Globus pallidus (tissue), 1 donor: ENCODE measurements at regions not wholly inside any gene's neighbourhood (a gene's known extent, or its start where the extent isn't known, plus 50 kb on each side); places are given as distances from the start of the nearest gene placed in this dataset.
"Not testable (repeated sequence)": the region's sequence is repeated elsewhere in the genome, so short reads cannot be mapped to it uniquely, and the experiment has no call there.

Experiments
- DNase-seq: peaks from one replicate; pipeline ENCODE4 v3.0.0-alpha.2; 2015; ENCODE audit warnings: low spot score

DNA sequence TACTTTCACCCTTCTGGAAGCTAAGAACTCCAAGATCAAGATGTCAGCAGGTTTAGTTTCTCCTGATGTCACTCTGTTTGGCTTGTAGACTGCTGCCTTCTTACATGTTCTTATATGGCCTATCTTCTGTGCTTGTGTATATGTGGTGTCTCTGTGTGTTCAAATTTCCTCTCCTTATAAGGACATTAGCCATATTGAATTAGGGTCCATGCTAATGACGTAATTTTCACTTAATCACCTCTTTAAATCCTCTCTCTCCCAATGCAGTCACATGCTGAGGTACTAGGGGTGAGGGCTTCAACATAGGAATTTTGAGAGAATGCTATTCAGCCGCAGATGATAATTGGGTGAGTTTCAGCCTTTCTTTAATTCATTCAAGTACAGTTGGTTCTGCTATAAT is 458.3 kb upstream of the SYT4 start:
- DNase-seq, result no peak

- no peak for DNase-seq
These were observed 467.9 kb upstream of the SYT4 start for GRCh38 chr18:43744960-43745745.

DNA sequence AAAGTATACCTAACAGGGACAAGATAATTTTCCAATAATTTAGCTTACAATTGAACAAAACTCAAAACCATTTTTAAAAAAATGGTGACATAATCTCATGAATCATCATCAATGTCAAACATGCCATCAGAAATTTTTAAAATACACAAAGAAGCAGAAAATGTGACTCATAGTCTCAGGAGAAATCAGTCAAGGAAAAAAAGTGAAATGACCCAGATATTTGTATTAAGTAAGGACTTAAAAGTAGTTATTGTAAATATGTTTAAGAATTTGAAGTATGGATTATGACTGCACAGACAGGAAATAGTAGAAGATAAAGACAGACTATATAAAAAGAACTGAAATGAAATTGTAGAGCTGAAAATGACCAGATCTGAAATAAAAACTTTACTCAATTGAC is 473.9 kb upstream of the SYT4 start:
- no peak for DNase-seq

GRCh38 chr18:43751835-43752234 is 474.5 kb upstream of the SYT4 start:
- DNase-seq, result no peak

DNA sequence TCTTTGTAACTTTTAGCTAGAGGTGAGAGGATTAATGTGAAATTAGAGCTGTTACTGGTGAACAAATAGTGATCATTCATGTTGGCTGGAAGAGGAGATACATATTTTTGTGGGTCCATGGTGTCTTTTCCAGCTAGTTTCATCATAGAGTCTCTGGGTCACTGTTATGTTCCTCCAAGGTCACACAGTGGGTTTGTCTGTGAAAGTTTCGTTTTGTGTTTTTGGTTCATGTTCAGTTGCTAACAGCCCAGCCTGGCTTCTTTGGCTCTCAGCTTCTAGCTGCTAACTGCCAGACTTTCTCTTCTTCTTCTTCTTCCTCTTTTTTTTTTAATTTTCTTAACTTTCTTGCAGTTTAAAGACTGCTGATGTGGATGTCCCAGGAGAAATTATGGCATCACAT is 480.0 kb upstream of the SYT4 start:
- no peak for DNase-seq

DNA sequence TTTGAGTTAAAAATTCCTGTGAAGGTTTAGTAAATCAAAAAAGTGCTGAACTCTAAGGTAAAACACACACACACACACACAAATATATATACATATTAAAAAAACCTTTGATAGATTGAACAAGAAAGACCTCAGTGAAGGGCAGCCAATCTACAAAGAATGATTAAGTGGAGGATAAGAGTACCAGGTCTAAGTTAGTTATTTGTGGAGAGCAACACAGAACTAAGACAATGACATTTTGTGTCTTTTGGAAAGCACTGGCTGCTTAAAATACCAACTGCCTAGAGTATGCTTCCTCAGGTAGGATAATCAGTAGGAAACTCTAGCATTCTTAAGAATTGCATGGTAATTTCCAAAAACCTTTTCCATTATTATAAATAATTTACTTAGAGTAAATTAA is 481.4 kb upstream of the SYT4 start:
- DNase-seq, result no peak

- no peak for DNase-seq
These were observed 482.7 kb upstream of the SYT4 start for GRCh38 chr18:43760010-43760409.

GRCh38 chr18:43772907-43773306 is 495.6 kb upstream of the SYT4 start:
- no peak for DNase-seq

DNA sequence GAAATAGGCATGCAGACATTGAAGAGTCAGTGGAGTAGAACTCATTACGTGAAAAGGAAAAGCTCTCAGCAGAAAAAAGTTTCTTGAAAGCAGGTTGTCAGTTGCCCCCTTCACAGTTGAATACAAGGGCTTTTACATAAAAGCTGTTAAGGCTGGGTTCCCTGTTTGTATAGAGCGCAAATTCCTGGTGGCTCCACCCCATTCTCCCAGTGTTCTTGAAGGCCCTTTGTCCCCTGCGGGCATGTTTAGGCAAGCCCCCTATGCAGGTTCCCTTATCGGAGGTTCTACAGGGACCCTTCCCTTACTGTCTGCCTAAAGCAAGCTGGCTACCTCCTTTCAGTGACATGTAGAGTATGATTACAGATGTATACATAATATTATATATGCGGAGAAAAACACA is 497.2 kb upstream of the SYT4 start:
- no peak for DNase-seq

DNA sequence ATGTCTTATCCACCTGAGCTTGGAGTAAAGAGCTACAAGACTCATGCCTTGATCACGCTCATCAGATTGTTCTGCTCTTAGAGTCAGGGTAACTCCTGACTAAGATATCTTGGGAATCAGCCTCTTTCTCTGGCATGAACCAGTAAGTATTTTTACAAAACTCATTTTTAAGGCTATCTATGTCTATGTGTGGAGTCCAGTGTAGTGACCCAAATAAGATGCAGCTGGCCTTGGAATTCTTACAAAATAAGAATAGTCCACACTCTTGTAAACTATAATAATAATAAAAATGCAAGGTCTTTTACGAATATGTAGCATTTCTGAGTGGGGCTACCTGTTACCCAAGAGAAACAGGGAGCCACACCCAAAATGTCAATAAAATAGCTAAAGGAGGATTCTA is 498.3 kb upstream of the SYT4 start:
- no peak for DNase-seq

- no peak for DNase-seq
These were observed 499.7 kb upstream of the SYT4 start for GRCh38 chr18:43776997-43777396.

DNA sequence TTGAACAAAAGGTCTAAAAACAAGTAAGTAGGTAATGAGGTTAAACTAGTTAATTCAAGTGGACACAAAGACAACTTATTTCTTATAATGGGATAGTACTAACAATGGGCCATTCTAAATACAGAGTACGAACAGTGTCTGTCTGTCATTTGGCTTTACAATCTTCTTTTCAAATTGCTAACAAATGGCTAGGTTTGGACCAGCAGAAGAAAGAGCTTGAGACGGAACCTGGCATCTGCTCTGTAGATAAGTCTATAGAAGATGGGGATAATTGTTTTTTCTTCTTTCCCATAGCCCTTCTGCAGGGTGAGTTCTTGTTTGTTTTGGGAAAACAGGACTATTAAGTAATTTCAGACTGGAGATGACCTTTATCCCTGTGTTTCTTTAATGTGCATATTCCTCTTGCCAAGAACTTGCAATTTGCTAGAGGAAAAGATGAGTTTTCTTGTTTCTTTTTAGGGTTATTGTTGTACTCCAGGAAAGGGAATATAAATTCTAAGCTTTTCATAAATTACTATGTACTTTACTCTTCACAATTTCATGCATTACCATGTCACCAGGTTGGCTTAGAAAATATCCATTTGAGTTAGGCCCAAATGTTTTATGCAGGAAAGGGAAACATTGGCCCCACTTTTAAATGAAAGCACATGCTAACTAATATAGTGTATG is 500.5 kb upstream of the SYT4 start:
- DNase-seq, result no peak

- DNase-seq, result no peak
These were observed 503.6 kb upstream of the SYT4 start for GRCh38 chr18:43780782-43781340.

- no peak for DNase-seq
These were observed 507.9 kb upstream of the SYT4 start for GRCh38 chr18:43785158-43785557.

GRCh38 chr18:43786893-43787292 is 509.6 kb upstream of the SYT4 start:
- no peak for DNase-seq

- not testable (repeated sequence) for DNase-seq
These were observed 510.4 kb upstream of the SYT4 start for GRCh38 chr18:43787721-43788120.

GRCh38 chr18:43789234-43790000 is 512.1 kb upstream of the SYT4 start:
- no peak for DNase-seq

DNA sequence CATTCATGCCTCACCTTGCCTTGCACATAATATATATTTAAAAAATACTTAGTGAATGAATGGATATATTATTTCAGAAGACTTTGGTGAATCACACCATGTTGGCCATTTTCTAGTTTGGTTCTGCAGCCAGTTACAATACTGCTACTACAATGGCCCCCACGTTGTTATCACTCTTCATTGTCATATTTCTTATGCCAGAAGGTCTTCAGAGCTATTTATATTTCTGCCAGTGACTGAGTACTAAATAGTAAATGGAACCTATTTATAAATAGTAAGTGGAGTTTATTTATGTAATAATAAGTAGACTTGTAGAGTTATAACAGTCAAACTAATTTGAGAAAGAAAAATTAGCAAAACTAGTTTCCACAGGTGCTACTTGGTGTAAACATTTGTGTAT is 516.6 kb upstream of the SYT4 start:
- no peak for DNase-seq

DNA sequence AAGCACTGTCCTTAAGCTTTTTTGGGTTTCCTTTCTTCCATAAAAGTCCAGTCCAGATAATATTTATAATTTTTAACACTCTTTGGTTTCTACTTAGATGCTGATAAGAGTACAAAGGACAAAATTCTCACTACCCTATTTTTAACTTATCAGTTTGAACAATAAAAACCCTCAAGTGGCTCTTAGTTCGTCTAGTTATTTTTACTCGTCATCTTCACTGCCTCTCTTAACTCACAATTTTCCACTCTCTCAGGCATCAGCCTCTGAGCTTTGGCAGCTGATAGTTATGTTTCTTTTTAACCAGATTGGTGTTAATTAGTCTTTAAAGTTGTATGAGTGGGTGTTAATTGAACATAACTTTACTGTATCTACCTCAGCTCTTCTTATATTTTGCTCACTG is 517.1 kb upstream of the SYT4 start:
- no peak for DNase-seq

GRCh38 chr18:43797347-43797746 is 520.1 kb upstream of the SYT4 start:
- no peak for DNase-seq

DNA sequence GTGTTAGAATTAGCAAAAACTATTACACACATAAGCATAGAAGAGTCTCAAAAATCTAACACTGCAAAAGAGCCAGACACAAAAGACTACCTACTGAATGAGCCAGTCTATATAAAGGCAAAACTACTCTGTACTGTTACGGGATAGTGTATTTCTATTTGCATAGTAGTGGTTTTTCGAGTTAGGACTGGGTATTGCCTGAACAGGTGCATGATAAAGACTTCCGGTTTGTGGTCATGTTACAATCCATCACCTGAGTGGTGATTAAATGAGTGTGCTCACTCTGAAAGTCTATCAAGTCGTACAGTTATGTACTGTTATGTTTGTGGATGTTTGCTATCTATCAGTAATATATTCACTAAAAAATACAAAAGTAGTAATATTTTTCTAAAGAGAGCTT is 523.3 kb upstream of the SYT4 start:
- no peak for DNase-seq

DNA sequence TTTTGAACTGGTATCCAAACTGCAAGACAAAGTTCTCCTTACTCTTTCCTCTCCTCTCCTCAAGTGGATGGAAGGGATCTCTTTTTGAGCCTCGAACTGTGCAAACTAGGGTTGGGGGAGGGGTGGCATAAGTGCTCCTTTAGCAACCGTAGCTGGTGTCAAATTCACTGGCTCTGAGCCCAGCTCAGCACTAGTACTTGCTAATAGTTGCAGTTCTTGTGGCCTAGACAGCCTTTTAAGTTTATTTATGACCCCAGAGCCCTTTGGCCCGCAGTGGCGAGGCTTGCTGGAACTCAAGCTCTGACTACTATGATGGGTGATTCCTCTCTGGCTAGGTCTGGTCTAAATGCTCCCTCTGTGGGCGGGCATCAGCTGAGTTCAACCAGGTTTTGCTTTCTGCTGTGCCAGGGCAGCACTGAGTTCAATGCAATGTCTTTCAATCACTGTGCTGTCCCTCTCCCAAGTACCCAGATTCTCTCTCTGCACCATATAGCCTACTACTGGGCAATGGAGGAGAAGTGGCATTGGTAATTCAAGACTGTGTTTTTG is 528.4 kb upstream of the SYT4 start:
- no peak for DNase-seq
